HG02943 (cell line): ENCODE measurements at regions not wholly inside any gene's neighbourhood (a gene's known extent, or its start where the extent isn't known, plus 50 kb on each side); places are given as distances from the start of the nearest gene placed in this dataset.
"Not testable (repeated sequence)": the region's sequence is repeated elsewhere in the genome, so short reads cannot be mapped to it uniquely, and the experiment has no call there.

Experiments
- ATAC-seq: cut with Tn5 transposase; IDR thresholded peaks from one replicate; pipeline ENCODE4 v1.9.1; 2021; ENCODE audit warnings: mild to moderate bottlenecking, low read depth, moderate library complexity; ENCODE audit not compliant: unreplicated experiment

DNA sequence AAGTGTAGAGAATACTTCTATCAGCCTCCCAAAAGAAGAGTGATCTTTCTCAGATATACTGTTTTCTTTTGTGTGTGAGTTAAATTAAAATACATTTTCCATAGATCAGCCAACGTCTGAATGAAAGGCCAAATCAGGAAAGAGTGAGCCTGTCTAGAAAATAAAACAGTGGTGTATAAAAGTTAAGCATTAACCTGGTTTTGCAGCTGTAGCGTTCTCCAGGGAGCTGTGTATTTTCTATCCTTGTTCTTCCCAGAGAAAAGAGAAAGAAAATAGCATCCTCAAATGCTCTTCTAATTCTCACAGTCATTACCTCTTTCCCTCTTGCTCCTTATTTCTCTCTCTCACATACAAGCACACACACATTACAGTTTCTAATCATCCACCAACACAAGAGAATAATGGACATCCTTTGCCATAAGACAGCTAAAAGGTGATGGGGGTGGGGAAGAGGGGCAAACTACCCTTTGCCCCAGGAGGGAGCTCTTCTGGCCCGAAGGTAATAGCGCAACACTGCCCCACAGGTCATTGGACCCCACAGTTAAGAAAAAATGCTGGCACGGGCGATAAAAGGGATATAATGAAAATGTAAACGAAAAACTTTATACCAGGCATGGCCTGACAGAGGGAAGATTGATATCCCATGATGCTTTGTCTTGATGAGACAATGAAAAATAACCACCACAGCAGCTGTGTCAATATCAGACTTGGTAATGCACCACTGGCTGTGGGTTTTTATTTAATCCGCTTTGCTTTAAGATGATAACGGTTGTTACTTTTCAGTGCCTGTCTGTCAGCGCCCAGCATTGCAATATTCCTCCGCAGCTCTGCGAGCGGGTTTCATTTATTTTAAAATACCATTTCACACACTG lies 150.3 kb downstream of the NUF2 start:
- no peak for ATAC-seq

DNA sequence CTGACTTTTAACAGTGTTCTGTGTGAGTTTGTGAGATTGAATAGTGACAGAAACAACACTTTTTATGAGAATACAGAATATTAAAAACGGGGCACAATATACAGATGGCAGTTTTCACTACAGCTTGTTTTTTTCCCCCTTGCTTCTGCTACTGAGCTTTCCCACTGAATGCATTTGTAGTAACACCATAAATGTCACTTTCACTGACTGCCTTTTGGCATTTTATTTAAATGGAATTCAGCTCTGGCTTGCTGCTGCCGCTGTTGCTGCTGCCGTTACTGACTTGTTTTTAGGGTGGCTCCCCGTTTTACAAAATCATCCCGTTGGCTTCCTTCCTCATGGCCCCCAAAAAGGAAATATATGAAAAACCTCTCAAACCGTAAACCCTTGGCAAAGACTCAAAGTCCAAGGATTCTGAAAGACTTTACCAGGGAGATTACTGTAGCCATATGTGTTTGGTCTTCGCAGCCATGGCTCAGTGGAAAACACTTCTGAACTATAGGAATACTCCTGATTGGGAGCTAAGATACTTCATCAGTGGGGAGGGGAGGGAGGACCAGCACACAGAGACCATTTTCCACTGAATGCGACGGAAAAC lies 151.0 kb downstream of the NUF2 start:
- ATAC-seq, result no peak

DNA sequence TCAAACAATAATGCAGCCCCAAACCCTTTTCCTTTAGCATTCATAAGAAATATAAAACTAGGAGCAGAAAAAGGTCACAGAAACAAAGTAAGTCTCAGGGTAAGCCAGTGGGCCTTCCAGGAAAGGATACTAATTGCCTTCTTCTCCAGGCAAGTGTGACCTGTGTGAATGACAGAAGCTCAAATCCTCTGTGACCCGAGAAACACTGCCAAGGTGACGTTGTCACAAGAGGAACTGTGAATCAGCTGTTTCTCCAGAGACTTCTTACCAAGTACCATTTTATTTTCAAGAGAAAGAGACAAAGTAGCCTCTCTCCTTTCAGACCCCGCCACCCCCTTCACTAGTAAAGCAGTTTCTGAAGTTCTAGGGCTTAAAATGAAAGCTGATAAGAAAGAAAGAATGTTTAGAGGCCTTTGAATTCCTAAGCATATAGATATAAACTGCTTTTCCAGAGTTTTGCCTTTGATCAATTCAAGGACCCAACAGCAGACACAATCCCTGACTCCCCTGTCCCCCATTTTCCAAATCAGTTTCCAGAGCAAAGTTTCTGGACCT lies 155.6 kb downstream of the NUF2 start:
- no peak for ATAC-seq

DNA sequence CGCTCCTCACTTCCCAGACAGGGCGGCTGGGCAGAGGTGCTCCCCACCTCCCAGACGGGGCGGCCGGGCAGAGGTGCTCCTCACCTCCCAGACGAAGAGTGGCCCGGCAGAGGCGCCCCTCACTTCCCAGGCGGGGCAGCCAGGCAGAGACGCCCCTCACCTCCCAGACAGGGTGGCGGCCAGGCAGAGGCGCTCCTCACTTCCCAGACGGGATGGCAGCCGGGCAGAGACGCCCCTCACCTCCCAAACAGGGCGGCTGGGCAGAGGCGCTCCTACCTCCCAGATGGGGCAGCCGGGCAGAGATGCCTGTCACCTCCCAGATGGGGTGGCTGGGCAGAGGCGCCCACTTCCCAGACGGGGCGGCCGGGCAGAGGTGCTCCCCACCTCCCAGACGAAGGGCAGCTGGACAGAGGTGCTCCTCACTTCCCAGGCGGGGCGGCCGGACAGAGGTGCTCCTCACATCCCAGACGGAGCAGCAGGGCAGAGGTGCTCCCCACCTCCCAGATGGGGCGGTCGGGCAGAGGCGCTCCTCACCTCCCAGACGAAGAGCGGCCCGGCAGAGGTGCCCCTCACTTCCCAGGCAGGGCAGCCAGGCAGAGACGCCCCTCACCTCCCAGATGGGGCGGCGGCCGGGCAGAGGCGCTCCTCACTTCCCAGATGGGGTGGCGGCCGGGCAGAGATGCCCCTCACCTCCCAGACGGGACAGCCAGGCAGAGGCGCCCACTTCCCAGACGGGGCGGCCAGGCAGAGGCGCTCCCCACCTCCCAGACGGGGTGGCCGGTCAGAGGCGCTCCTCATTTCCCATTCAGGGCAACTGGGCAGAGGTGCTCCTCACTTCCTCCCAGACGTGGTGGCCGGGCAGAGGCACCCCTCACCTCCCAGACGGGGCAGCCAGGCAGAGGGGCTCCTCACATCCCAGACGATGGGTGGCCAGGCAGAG lies 176.9 kb downstream of the NUF2 start:
- not testable (repeated sequence) for ATAC-seq

DNA sequence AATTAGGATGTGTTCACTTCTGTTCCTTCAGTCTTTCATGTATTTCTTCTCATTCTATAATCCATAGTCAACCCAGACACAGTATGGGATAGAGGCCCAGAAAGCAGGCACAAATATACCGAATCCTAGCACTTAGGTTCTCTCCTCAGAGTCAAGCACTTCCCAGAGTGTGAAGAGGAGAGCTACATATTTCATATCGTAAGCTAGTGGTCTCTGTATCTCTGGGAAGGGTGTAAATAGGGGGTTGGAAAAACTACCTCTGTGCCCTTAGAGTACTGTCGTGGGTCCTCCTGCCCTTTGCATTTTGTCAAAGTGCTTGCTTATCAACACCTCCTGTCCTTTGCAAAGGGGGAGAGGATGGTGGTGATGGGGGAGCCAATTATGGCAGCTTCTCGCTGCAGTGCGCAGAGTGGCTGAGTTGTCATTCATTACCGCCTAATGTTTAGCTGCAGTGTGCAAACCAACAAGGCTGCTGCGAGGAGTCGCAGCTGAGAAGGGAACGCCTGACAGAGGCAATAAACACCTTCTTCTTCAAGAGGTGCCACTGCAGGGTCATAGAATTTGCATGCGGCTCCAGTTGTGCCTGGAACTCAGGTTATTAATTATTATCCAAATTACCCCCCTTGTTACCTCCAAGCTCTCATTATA lies 182.7 kb downstream of the NUF2 start:
- no peak for ATAC-seq

DNA sequence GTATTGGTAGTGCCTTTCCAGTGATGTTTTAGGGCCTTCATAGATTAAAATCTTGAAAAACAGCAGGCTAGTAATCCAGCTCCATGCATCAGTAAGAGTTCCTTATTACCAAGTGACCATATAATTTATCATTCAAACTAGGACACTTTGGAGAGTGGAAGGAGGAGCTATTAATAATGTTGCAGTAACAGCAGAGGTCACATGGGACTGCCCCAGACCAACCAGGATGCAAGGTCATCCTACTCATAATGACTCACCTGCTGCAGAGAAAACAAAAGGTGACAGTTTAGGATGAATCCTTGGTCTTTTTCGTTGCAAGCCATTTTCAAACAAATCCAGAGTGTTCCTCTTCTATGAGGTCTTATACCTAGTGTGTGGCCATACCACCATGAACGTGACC lies 187.4 kb downstream of the NUF2 start:
- ATAC-seq, result no peak

DNA sequence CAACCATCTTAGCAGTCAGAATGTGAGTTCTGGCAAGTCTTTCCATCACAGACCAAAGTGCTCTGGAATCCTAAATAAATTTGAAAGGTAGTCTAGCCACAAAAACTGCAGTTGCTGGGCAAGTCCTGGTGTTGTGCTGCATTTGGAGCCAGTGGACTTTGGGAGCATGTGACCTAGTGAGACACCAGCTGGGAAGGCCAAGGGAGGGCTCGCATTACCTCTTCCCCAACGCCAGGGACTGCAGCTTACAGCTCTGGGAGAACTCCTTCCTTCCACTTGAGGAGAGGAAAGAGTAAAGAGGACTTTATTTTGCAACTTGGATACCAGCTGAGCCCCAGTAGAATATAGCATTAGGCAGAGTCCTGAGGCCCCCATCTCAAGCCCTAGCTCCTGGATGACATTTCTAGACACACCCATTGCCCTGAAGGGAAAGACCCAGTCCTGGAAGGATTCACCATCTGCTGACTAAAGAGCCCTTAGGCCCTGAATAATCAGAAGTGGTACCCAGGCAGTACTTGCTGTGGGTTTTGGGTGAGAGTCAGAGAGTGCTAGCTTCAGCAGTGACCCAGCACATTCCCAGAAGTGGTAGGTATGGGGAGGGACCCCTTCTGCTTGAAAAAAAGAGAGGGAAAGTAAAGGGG lies 190.7 kb downstream of the NUF2 start:
- ATAC-seq, result no peak

DNA sequence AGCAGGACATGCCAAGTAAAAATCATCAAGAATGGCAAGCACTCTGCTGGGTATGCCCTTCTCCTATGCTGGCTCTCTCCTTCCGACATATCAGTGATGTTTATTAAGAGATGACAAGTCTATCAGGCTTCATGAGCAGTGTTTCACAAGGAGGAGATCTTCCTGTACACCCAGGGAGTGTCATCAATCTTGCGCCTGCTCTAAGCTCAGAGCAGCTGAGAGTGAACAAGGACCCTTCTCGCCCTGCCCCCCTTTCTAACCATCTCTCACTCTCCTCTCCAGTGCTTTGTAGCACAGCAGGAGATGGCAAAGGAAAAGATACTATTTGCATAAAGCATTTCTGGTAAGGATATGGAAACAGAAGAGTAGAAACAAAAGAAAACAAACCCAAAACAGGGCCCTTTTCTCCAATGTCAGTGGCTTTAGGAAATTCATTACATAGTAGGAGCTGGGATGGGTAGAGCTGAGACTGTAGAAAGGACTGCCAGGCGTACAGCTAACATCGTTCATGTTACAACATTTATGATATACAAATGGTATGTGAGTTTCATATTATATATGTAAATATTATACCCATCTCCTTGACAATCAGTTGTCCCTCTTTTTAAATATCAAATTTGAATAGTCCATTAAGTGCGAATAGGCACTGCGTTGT lies 201.7 kb downstream of the NUF2 start:
- no peak for ATAC-seq

DNA sequence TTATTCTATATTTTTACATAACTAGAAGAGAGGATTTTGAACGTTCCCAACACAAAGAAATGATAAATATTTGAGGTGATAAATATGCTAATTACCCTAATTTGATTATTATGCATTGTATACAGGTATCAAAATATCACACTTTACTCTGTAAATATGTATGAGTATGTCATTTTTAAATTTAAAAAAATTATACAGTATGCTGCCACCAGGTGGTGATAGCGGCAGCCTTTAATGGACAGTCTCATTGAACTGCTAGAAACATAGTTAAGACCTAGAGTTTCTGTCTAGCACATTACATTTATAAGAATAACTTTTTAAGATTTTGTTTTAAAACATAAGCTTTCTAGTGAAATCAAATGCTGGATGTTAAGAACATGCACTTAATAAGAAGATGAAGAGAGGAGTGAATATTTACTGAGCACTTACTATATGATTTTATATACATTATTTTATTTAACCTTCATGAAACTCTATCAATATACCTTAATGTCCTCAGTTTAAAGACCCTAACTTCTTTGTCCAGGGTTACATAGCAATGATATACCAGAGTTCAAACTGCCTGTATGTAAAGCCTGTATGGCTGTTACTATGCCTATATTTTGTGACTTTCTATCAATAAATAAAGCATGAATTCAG lies 207.1 kb downstream of the NUF2 start:
- ATAC-seq, result peak; percentile 74

DNA sequence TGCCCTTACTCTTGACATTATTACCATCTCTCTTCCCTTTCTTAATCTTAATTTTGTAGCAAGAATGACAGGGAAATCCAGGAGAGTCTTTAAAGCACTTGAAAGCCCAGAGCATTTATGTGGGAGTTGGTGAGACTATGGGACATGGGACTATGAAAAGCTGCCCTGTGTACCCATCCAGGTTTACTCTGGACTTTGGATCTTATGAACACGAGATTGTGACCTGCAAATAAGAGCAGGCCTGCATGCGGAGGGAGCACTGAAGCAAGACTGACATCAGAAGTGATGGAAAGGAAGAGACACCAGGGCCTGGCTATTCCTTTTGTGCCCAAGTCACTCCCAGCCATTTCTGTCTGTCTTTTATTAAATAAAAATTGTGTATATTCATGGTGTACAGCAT lies 209.6 kb downstream of the NUF2 start:
- no peak for ATAC-seq

DNA sequence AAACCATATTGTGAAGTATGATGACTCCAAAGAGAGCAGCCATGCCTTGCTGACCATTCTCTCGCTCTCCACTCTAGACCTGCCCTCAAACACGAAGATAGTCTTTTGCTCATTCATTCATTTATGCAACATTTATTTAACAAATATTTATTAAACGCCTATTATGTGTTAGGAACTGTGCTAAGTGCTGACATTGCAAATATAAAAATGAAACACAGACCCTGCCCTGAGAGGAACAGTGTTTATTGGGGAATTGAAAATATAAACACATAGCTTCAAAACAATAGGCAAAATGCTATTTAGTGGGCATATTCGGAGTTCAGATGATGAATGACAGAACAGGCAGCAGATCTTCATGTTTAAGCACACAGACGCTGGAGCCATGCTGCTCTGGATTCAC lies 213.6 kb downstream of the NUF2 start:
- no peak for ATAC-seq

DNA sequence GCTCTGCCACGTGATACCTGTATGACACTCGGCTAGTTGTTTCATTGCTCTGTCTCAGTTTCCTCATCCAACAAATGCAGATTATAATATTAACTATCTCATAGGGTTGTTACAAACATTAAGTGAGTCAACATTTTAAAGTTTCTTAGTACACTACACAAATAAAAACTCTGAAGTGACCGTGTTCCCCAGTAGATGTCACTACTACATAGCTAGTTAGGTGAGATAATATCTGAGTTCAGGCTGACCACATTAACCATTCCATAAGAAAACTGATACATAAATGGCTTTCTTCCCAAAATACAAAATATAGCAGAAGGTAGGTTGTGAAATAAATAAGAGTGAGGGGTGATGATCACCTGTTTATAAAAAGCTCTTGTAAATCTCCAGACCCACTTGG lies 214.1 kb downstream of the NUF2 start:
- ATAC-seq, result no peak

DNA sequence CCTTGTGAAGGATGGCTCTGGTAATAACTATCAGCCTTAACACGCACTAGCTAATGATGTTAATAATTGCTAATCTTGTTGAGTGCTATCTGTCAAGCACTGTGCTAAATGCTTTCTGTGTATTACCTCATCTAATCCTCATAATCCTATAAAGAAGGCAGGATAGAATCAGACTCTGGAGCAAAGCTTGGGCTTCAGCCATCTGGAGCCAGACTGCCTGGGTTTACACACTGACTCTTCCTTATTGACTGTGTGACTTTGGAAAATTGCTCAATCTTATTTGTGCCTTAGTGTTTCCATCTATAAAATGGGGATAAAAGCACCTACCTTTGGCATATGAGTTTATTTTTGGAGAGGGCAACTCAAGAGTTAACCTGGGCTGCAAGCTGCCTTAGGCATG lies 216.1 kb downstream of the NUF2 start:
- ATAC-seq, result no peak

DNA sequence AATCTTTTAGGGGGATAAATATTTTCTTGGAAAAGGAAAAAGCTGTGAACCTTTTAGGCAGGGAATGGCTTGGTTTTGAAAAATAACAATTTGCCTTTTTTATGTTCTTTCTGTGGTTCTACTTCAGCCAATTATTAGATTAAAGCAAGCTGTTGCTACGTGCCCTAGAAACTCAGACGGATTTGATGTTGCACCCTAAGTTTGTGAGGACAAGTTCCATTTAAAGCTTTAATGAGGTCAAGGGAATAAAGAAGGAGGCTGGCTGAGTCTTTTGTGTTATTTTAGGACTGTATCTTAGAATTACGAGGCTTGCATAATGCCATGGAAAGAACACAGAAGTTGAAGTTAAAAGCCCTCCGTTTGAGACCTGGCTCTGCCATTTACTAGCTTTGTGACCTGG lies 216.9 kb downstream of the NUF2 start:
- ATAC-seq, result no peak

DNA sequence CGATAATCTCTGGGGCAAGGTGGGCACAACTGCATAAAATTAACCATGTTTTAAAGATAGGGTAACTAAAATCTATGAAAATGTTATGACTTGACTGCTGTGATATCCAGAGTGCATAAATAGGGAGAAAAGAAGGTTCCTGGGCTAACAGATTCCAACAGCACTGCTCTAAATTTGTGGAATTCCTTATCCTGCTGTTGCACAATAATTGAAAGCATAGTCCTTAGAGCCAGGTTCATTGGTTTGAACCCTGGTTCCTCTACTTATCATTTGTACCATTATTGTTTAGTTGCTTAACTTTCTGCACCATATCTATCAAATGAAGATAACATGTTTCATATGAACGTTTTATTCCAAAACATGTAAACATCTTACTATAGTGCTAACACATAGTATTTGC lies 219.0 kb downstream of the NUF2 start:
- no peak for ATAC-seq

DNA sequence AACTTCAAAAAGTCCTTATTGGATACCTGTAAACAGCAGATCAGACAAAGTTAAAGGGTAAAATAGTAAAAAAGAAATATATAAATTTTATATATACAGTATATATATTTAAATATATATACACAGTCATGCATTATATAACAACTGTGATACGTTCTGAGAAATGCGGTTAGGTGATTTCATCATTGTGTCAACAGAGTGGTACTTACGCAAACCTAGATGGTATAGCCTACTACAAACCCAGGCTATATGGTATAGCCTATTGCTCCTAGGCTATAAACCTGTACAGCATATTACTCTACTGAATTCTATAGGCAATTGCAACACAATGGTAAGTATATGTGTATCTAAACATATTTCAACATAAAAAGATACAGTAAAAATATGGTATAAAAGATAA lies 222.7 kb downstream of the NUF2 start:
- ATAC-seq, result no peak

DNA sequence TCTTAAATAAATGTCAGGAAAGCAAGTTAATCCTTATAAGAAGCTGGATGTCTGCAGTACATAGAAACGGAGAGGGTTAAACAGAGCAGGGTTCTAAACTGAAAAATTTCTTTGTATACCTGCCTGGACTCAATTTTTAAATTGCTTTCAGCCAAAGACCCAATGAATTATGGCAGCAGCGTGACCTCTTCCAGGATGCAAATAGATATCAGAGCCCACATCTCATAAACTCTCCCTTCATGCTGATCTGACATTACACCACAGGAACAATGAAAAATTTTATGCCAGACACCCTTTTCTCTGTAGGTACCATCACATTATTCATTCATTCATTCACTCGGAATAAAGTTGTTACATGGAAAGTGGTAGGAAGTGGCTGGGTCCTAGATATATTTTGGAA lies 236.4 kb downstream of the NUF2 start:
- ATAC-seq, result no peak

DNA sequence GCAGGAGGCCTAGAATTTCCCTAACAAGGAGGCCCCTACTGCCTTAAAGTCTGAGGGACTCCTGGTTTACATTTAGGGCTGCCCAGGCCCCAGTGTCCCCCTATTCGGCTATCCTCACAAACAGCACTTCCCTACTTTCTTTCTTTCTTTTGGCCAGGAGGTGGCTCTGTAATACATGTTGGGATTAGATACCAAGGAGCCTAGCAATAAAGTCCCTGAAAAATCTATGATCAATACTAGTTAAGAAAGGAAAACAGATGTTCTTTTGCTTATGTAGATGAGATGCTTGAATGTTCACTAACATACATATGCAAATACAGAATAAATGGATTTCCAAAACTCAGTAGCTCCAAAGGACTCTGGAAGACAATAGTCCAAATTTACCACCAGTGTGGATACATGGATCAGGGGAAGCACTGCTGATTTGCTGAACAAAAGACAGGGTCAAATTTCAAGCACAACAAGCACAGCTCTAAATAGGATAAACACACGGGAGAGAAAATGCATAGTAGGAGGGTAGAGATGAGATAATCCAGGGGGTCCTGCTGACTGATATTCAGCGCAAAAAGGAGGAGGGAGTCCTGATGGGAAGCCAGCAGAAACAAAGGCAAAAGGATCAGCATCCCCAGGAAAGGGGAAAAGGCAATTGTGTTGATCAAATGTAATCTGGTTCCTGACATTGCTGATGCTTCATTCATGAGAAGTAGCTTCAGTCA lies 240.0 kb downstream of the NUF2 start:
- ATAC-seq, result no peak
